HG03439 (cell line): ENCODE measurements at regions not wholly inside any gene's neighbourhood (a gene's known extent, or its start where the extent isn't known, plus 50 kb on each side); places are given as distances from the start of the nearest gene placed in this dataset.
A peak's percentile ranks its signal among the peaks of the same experiment; 100 is the strongest.
"Not testable (repeated sequence)": the region's sequence is repeated elsewhere in the genome, so short reads cannot be mapped to it uniquely, and the experiment has no call there.

Source experiments
- ATAC-seq: cut with Tn5 transposase; IDR thresholded peaks from one replicate; pipeline ENCODE4 v1.9.1; 2021; ENCODE audit warnings: mild to moderate bottlenecking, moderate library complexity; ENCODE audit not compliant: unreplicated experiment

DNA sequence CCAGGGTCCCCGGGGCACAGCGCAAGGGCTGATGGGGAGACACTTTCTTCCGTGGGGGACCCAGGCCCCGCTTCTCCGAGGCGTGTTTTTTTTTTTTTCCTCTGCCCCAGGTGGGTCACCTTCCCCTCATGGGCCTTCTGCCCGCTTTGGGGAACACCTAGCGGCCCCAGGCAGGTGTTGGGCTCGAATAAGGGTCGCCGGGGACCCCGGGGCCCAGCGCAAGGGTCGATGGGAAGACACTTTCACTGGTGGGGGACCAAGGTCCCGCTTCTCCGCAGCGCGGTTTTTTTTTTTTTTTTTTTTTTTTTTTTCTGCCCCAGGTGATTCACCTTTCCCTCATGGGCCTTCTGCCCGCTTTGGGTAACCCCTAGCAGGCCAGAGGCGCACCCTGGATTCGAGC lies 193.8 kb downstream of the POTEG start:
- ATAC-seq: not testable (repeated sequence)

DNA sequence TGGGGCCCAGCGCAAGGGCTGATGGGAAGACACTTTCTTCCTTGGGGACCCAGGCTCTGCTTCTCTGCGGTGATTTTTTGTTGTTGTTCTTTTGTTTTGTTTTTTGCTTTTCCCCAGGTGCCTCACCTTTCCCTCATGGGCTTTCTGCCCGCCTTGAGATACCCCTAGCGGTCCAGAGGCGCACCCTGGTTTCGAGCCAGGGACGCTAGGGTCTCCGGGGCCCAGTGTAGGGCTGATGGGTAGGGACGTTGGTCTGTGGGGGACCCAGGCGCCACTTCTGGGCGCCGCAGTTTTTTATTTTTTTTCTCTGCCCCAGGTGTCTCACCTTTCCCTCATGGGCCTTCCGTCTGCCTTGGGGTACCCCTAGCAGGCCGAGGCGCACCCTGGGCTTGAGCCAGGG lies 192.7 kb downstream of the POTEG start:
- ATAC-seq: not testable (repeated sequence)

DNA sequence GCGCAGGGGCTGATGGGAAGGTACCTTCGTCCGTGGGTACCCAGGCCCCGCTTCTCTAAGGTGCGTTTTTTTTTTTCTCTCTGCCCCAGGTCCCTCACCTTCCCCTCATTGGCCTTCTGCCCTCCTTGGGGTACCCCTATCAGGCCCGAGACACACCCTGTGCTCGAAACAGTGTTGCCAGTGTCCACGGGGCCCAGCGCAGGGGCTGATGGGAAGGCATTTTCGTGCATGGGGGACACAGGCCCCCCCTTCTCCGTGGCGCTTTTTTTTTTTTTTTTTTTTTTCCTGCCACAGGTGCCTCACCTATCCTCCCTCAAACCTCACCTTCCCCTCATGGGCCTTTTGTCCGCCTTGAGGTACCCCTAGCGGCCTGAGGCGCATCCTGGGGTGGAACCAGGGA lies 191.6 kb downstream of the POTEG start:
- ATAC-seq: not testable (repeated sequence)

GRCh38 chr14:19266908-19267307 lies 167.2 kb downstream of the POTEG start:
- not testable (repeated sequence) for ATAC-seq

DNA sequence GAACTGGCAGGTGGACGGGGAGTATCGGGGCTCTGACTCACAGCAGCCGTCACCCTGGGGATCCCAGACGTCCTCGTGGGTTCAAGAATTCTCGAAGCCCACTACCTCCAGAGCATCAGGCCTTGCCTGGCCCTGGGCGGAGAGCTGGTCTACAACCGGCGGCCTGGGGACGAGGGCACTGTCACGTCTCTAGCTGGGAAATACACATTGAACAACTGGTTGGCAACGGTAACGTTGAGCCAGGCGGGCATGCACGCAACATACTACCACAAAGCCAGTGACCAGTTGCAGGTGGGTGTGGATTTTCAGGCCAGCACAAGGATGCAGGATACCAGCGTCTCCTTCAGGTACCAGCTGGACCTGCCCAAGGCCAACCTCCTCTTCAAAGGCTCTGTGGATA lies 166.5 kb downstream of the POTEG start:
- not testable (repeated sequence) for ATAC-seq

GRCh38 chr14:19268047-19268627 lies 166.0 kb downstream of the POTEG start:
- not testable (repeated sequence) for ATAC-seq

- not testable (repeated sequence) for ATAC-seq
Observed at GRCh38 chr14:19272235-19272634, 161.9 kb downstream of the POTEG start.

DNA sequence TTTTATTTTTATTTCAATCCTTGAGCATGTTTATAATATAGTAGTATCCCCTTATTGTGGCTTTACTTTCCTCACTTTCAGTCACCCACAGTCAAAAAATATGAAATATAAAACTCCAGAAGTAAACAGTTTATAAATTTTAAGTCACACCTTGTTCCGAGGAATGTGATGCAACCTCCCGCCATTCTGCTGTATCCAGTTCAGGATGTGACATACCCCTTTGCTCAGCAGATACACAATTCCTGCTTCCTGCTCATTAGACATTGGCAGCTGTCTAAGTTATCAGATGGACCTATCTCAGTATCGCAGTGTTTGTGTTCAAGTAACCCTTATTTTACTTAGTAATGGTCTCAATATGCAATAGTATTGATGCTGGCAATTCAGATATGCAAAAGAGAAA lies 144.5 kb downstream of the POTEG start:
- ATAC-seq: not testable (repeated sequence)

- ATAC-seq: not testable (repeated sequence)
Observed at GRCh38 chr14:19300243-19300642, 133.9 kb downstream of the POTEG start.

DNA sequence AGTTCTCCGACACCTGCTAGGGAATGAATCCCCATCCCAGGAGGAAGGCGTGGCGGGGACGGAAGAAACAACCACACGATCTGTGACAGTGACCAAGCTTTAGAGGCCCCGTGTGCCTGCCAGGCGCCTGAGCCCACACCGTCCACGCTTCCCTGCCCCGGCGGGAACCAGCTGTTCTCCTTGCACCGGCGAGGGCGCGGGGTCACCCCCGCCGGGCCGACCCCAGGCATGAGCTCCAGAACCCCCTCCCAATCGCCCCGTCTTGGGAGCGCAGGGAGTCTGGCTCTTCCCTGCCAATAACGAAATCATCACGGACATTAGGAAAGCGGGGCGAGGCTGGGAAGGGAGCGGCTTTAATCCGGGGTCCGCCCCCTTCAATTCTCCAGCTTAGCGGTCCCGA lies 133.3 kb downstream of the POTEG start:
- ATAC-seq: not testable (repeated sequence)

GRCh38 chr14:19303844-19304243 lies 130.3 kb downstream of the POTEG start:
- ATAC-seq: not testable (repeated sequence)

DNA sequence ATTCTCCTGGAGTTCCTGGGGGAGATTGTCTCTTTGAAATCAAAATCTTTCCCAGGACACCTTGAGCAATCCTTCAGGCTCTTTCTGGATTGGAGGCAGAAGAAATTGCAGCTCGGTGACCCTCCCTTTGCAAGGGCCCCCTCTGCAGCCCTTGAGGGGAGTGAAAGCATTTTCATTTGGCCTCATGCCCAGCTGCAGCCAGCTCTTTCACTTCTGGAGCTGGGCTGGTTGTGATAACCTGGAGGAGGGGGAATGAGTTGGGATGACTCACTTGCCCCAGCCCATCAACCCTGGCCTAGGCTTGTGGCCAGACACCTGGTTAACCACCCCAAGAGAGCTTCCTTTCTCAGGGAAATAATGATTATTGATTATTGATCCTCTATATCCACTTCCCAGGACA lies 129.7 kb downstream of the POTEG start:
- not testable (repeated sequence) for ATAC-seq

DNA sequence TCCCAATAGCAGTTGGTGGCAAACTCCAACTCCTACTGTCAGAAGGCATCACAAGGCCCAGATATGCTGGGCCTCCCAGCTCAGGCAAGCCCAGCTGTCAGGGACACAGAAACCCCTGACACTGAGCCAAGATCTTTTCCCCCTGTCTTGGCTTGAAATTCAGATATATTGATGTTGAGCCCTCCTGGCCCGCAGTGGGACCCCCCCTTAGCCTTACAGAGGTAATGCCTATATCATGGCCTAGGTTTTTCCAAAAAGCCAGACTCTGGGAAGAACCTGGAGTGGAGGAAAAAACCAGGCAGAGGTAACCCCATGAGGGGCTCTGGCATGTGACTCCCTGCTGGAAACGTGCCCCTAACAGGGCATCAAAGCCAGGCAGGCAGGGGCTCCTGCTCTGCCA lies 129.2 kb downstream of the POTEG start:
- ATAC-seq: not testable (repeated sequence)

GRCh38 chr14:19305776-19306175 lies 128.4 kb downstream of the POTEG start:
- ATAC-seq: not testable (repeated sequence)

DNA sequence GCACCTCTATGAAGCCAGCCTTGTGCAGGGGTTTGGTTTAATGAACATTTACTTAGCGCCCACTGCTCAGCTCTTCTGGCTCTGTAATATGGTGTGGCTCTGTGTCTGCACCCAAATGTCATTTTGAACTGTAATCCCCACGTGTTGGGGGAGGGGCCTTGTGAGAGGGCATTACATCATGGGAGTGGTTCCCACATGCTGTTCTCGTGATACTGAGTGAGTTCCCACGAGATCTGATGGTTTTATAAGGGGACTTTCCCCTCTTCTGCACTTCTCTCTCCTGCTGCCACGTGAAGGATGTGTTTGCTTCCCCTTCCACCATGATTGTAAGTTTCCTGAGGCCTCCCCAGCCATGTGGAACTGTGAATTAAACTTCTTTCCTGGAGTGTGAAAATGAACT lies 127.7 kb downstream of the POTEG start:
- not testable (repeated sequence) for ATAC-seq

DNA sequence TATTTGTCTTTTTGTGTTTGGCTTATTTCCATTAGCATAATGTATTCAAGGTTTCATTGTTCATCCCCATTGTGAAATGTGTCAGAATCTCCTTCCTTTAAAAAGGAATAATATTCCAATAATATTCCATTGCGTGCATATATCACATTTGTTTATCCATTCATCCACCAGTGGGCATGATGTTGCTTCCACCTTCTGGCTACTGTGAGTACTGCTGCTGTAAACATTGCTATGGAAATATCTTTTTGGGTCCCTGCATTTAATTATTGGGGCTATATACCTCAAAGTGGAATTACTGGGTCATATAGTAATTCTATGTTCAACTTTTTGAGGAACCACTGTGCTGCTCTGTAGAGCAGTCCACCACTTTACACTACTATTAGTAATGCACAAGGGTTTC lies 123.1 kb downstream of the POTEG start:
- not testable (repeated sequence) for ATAC-seq

DNA sequence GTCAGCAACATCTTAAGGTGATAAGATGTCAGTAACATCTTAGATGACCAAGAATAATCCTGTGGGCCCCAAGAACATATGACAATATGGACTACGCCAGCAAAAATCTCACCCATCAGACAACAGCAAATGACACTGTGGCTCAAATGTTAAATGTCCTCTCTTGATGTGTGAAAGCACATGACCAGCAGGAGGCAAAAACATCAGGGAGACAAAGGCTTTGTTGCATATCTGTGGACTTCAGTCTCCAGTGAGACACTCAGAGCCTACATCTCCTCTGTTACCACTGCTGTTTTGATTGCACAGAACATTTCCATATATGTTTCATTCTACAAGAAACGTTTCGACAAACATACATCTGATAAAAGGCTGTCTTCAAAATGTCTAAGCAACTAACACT lies 103.5 kb downstream of the POTEG start:
- not testable (repeated sequence) for ATAC-seq

- peak; percentile 65 for ATAC-seq
Observed at GRCh38 chr14:19337232-19338059, 96.7 kb downstream of the POTEG start.

GRCh38 chr14:19338060-19338372 lies 96.1 kb downstream of the POTEG start:
- ATAC-seq: not testable (repeated sequence)

DNA sequence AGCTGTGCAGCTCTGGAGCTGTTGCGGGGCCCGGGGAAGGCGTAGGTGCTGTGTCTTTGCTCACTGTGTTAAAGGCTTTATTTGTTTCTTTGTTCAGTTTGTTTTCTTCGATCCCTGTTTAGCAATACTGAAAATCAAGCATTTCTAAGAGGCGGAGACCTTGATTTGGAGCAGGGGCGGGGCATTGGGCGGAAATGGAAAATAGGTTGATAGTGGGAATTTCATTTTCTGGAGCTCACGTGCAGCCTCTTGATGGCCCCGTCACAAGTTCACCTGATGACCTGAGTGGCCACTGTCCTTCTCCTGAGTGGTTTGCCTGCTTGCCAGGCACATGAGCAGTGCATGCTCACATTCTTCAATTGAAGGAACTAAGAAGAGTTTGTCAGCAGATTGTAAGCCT lies 93.2 kb downstream of the POTEG start:
- ATAC-seq: not testable (repeated sequence)

DNA sequence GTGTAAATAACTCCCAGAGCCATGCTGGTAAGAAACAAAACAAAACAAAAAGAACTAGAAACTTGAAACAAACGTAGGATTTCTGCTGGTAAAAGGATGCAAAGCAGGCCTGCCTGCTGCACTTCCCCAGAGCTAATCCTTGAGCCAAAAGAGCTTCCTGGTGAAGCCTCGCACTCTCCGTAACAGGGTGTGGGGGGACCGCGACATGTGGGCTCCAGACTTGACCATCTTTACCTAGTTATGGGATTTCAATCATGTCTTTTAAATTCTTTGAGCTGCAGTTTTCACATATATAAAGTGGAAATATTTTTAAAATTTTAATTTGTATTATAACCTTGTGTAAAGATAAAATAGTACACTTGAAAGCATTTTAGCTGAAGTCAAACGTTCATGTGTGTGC lies 92.5 kb downstream of the POTEG start:
- not testable (repeated sequence) for ATAC-seq

- ATAC-seq: not testable (repeated sequence)
Observed at GRCh38 chr14:19344261-19344660, 89.9 kb downstream of the POTEG start.
